NB4 (cell line): ENCODE measurements at regions not wholly inside any gene's neighbourhood (a gene's known extent, or its start where the extent isn't known, plus 50 kb on each side); places are given as distances from the start of the nearest gene placed in this dataset.

ENCODE experiments used
- CTCF ChIP-seq: IDR thresholded peaks from one replicate; pipeline ENCODE4 v1.5.1; 2012; ENCODE audit warnings: low read depth, low read length
- MYC ChIP-seq: IDR thresholded peaks from 2 replicates; pipeline ENCODE4 v1.6.1; 2011; ENCODE audit warnings: low read depth, low read length
- POLR2A ChIP-seq: IDR thresholded peaks from 2 replicates; pipeline ENCODE4 v1.6.1; 2011; ENCODE audit warnings: mild to moderate bottlenecking; ENCODE audit not compliant: insufficient read length; ENCODE audit errors: extremely low read depth

- TF ChIP-seq CTCF: no peak
- no peak for TF ChIP-seq MYC
- TF ChIP-seq POLR2A: no peak
These were observed 121.1 kb upstream of the SMIM23 start for GRCh38 chr5:171664489-171664888.
